HG02943 (cell line): ENCODE measurements at regions not wholly inside any gene's neighbourhood (a gene's known extent, or its start where the extent isn't known, plus 50 kb on each side); places are given as distances from the start of the nearest gene placed in this dataset.
"Not testable (repeated sequence)": the region's sequence is repeated elsewhere in the genome, so short reads cannot be mapped to it uniquely, and the experiment has no call there.

Source experiments
- ATAC-seq: cut with Tn5 transposase; IDR thresholded peaks from one replicate; pipeline ENCODE4 v1.9.1; 2021; ENCODE audit warnings: mild to moderate bottlenecking, low read depth, moderate library complexity; ENCODE audit not compliant: unreplicated experiment

DNA sequence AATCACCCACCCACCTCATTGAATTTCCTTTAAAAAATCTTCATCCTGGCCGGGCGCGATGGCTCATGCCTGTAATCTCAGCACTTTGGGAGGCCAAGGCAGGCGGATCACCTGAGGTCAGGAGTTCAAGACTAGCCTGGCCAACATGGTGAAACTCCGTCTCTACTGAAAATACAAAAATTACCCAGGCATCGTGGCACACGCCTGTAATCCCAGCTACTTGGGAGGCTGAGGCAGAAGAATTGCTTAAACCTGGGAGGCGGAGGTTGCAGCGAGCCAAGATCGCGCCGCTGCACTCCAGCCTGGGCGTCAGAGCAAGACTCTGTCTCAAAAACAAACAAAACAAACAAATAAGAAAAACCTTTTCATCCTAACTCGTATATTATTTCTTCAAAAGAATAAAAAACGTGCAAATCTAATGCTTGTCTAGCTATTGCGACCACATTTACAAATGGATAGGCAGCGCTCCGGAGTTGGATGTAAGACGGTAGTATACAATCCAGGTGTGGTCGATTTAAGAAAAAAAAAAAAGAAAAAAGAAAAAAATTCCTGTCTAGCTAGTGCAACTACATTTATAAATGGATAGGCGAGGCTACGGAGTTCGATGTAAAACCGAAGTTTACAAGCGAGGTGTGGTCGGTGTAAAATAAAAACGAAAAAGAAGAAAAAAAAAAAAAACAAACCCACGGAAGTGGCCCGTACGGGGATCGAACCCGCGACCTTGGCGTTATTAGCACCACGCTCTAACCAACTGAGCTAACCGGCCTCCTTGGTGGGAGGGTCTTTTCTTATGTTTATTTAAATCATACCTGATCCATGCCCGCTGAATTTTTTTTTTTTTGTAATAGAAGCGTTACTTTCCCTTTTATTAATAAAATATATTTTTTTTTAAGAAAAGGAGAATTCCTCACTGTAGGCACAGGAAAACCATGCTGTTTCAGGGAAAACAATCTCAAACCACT, 70.7 kb upstream of the PRSS16 start:
- no peak for ATAC-seq

DNA sequence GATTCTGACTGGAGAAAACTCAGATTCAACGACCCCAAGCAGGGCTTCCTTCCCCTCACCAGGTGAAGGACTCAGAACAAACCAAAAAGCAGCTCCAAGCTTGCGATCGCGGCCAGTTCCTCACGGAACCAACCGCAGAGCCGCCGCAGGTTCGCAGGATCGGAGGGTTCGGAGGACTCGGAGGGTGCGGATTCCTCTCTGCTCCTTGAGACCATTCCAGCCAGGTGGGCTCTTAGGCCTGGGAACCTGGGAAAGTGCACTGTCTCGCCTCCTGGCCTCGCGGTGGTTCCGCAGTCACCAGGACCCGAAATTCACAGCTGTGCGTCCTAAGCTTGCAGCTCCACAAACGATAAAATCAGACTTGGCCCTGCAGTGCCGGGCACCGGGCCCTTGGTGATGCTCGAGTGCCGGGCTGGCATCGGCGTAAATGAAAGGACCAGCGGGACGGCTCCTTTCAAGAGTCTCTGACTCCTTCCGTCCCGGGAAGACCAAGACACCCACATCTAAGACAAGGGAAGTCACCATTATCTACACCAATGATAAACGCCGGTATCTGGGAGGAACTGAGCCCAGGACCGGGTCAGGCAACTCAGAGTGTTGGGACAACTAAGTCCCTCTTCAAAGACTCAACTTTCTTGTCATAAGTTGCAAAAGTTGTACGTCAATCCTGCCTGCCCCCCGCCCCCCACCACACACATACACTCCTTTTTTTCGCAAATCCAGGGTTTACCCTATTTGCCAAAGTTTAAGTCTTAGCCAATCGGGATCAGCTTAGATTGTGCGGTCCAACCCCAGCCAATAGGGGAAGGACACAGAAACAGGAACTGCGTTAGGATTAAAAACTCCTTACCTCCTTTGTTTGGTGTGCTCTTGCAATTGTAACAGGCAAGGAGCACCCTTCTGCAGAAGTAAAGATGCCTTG, 69.8 kb upstream of the PRSS16 start:
- ATAC-seq = peak; percentile 75

DNA sequence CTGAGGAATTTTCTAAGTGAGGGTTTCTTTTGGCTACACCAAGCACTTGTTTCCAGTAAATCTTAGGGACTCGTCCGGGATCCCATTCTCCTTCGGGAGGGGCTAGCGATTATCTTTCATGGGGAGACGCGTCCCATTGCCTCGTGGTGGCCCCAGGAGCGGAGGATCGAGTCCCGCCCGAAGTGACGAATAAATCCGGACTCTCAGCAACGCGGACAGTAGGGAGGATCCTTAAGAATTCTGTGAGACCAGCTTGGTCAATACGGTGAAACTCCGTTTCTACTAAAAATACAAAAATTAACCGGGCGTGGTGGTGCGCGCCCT, 69.1 kb upstream of the PRSS16 start:
- ATAC-seq = no peak

DNA sequence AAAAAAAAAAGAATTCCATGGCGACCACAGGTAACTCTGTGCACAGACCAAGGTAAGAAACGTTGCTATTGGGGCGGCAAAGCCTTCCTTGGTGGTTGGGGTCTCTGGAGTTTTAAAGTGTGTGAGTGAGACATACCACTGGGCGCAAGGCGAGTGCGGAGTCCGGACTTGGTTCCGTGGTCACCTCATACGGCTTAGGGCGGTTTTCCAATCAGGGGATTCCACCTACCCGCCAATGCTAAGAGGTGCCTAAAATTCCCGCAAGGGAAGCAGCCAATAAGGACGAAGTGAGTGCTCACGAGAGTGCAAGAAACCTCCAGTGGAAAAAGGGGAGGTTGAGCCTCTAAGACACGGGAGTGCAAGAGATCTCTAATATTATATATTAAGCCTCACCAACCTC, 68.6 kb upstream of the PRSS16 start:
- ATAC-seq = no peak

DNA sequence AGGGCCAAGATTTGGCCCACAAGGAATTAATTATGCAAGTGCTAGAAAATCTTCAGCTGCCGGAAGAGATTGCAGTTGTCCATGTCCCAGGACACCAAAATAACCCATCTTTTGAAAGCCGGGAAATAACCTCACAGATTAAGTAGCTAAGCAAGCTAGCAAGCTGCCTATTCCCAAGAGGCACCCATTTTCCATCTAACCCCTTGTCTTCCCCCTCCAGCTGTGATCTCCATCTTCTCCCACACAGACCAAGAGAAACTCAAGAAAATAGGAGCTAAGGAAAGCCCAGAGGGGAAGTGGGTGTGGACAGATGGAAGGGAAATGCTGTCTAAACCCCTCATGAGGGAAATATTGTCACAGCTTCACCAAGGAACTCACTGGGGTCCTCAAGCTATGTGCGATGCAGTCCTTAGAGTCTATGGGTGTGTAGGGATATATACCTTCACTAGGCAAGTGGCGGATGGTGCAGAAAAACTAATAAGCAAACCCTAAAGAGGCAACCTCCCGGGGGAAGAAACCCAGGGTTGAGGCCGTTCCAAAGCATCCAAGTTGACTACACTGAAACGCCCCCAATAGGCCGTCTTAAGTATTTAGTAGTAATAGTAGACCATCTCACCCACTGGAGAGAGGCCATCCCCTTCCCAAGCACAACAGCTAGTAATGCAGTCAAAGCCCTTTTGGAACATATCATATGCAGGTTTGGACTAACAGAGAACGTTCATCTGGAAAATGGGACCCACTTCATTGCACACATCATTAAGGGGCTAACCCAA, 64.3 kb upstream of the PRSS16 start:
- no peak for ATAC-seq

DNA sequence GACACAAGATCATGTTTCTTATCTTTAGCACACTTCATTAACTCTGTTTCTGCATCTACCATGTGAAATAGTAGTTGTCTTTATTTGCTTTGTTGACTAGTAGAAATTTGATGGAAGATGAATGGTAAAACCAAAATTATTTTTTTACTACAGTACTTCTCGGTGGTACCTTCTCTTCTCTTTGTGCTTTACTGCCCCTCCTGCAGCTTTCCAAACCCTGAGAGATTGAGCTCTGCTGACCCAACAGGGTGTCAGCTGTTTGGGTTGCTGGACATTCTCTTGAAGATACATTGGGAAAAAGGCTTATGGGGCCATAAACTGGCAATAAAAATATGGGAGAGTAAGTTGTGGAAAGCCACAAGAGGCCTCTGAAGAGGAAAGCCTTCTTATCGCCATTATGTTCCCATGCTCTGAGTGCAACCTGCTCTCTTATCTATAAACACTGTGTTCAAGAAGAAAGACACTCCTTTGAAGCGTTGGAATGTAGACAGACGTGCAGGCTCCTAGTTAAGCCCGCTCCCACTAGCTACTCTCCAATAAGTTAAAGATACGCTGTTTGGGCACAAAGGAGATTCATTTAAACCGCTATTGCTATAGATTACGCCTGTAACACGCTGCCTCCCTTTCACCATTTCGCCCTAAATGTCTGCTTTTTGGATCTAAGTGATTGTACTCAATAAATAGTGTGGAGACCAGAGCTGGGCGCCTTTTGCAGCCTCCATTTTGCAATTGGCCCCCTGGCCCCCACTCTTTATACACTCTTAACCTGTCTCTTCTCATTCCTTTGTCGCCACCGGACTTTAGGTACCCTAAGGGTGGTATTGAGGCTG, 60.1 kb upstream of the PRSS16 start:
- ATAC-seq = no peak

DNA sequence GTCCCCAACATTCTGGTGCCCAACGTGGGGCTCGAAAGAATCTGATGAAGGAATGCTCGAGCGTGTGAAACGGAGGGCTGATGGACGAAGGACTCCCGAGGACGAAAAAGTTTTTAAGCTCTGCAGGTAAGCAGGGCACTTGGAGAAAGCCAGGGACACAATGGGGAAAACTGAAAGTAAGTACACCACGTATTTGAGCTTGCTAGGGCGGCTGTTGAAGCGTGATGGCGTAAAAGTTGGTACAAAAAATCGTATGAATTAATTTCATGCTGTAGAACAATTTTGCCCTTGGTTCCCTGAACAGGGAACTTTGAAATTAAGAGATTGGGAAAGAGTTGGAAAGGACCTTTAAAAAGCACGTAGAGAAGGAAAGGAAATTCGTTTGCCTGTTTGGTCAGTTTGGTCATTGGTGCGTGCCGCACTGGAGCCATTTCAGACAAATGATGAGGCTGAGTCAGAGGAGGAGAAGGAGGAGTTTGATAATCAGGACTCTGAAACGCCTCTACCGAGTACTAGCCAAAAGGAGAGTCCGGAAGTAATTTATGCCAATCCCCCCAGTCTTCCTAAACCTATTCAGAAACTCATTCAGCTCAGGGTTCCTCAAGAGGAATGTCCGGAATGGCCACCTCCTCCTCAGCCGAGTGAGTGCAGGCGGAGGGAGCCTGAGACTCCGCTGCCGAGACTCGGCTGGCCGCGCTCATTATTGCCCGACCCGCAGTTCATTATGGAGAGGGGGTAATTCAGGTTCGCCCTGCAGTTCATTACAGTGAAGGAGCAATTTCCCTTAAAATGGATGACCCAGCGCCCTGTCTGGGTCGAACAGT, 59.2 kb upstream of the PRSS16 start:
- peak; percentile 90 for ATAC-seq

DNA sequence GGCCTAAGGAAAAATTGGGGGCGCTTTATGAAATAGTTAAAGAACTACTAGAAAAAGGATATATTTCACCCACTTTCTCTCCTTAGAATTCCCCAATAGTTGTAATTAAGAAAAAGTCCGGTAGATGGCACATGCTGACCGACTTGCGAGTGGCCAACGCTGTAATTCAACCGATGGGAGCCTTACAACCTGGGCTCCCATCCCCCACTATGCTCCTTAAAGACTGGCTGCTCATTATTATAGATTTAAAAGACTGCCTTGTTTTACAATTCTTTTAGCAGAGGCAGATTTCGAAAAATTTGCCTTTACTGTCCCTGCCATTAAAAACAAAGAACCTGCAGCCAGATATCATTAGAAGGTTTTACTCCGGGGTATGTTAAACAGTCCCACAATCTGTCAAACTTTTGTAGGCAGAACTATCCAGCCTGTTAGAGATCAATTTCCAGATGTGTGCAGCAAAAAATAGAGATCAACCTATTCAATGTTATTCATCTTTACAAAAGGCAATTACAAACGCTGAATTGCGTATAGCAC, 58.5 kb upstream of the PRSS16 start:
- peak; percentile 58 for ATAC-seq

DNA sequence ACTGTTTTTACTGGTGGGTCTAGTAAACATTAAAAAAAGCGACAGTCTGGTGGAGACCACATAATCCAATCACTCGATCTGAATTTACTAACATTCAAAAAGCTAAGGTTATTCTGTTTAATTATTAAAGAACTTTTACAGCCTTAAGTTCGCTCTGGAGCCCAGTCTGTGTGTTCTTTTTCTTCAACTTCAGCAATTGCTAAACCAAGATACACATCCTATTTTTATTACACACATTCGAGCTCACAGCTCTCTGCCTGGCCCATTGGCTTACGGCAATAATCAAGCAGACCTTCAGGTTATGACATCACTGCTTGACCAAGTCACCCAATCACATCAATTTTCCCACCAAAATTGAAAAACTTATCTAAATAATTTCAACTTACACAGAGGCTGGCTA, 57.4 kb upstream of the PRSS16 start:
- no peak for ATAC-seq

DNA sequence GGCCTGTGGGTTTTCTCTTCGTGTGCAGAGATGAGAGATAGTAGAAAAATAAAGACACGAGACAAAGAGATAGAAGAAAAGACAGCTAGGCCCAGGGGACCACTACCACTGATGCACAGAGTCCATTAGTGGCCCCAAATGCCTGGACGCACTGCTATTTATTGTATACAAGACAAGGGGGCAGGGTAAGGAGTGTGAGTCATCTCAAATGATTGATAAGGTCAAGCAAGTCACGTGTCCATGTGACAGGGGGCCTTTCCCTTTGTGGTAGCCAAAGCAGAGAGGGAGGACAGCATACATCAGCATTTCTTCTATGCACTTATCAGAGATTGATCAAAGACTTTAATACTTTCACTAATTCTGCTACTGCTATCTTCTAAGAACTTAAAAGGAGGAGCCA, 53.0 kb upstream of the PRSS16 start:
- ATAC-seq = not testable (repeated sequence)

DNA sequence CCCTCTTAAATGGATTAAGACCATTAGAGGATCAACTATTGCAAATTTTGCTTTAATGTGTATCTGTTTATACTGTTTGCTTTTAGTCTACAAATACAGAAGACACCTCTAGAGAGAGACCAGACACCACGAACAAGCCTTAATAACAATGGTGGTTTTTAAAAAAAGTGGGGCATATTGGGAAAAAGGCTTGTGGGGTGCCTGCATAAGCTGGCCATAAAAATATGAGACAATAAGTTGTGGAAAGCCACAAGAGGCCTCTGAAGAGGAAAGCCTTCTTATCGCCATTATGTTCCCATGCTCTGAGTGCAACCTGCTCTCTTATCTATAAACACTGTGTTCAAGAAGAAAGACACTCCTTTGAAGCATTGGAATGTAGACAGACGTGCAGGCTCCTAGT, 52.0 kb upstream of the PRSS16 start:
- ATAC-seq = not testable (repeated sequence)
